HT-29 (cell line): ENCODE measurements at regions not wholly inside any gene's neighbourhood (a gene's known extent, or its start where the extent isn't known, plus 50 kb on each side); places are given as distances from the start of the nearest gene placed in this dataset.
"Not testable (repeated sequence)": the region's sequence is repeated elsewhere in the genome, so short reads cannot be mapped to it uniquely, and the experiment has no call there.

Experiments used
- DNase-seq: peaks from one replicate; pipeline ENCODE4 v3.0.0-alpha.2; 2015; ENCODE audit warnings: low spot score

DNA sequence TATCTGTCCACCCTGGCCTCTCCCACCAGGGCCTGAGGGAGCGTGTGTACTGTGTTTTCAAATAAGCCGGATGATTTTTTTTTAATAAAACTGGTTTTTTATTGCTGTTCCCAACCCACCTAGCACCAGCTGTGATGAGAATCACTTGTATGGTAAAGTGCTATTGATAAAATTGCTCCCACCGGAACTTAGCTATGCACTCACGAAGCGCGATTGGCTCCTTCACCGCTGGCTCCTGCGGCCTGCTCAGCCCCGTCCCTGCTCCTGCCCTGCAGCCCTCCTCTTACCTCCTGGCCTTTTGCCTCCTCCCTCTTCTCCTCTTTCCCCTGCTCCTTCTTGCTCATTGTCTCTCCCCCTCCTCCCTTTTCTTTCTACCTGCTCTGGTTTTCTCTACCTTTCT lies 183.7 kb downstream of the TLE3 start:
- no peak for DNase-seq

DNA sequence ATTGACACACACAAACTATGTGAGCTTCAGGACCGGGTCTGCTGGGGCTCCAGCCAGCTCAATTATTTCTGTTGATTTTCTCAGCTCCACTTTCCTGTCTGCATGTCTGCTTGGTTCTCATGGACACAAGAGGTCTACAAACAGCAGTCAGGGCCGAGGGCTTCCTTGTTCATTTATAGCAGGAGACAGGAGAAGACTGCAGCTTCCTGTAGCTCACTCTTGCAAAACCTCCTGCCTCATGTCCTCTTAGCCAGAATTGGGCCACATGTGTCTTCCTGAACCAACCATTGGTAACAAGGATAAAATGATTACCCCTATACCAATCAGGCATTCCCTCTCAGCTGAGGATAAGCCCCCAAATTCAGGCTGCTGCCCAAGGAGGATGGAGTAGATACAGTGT lies 182.8 kb downstream of the TLE3 start:
- no peak for DNase-seq

DNA sequence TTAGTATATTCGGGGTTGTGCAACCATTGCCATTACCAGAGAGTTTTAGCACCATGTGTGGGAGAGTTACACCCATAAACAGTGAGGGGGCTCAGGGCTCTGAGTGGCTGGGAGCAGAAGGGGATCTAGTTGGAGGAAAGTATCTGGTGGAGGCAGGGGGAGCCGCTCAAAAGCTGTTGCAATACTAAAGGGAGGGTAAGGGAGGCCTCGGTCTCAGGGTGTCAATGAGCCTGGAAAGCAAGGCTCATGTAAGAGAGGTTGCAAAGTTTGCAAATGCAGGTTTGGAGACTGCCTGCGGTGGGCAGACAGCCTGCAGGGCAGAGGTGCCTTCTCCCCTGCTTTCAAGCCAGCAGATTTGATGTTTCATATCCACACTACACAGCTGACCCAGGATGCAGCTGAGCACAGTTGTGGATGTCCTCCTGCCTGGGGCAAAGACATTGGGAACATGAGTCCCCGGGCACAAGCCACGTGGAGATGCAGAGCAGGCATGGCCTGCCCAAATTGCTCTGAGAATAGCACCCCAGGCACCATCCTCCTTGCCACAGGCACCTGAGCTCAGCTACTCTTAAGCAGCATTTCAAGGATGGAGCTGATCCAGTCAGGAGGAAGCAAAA lies 181.4 kb downstream of the TLE3 start:
- no peak for DNase-seq

DNA sequence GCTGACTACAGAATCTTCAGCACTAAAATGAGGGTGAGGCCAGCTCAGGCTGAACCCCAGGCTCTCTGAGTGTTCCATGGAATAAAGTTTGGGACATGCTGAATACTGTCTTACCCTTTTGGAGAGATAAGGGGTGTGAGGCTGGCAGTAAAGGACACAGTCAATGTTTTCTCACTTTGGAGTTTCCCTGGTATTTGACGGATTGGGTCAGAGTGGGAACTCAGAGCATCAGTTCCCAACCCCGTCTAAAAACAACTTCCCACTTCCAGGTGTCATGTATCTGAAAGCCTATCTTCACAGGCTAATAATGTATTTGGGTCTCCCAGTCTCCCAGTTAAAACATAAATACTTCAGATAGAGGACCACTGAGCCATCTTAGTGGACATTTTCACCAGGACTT lies 180.7 kb downstream of the TLE3 start:
- no peak for DNase-seq

DNA sequence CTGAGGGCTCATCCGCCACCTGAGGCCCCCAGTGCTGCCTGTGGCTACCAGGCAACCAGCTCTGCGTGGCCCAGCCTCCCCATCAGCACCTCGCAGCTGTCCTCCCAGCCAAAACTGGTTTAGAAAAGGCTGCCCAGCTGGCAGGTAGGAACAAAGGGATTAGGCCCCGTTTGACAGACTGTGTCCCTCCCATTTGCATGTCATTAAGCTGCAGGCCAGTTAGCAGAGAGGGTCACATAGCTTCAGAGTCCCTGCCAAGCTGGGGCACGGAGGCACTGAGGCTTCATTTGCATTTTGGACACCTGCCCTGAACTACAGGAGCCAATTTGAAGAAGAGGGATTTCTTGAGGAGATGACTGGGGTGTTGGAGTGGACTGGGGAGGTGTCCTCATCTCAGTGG lies 177.9 kb downstream of the TLE3 start:
- no peak for DNase-seq

DNA sequence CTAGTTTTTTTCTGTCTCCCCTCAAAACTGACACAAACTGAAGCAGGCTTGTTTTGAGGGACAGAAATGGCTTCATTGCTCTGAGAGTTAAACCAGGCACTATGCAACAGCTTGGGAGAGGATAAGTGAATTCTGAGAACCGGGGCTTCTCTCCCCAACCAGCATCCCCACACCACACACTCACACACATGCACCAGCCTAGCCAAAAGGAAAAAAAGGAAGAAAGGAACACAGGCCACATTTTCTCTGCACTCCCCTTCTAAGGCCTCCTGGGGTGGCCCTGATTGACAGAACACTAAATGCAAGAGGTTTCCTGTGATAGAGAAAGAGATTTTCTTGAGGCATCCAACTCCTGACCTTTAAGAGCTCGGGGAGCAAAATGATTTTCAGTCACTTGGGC lies 177.5 kb downstream of the TLE3 start:
- DNase-seq = no peak

DNA sequence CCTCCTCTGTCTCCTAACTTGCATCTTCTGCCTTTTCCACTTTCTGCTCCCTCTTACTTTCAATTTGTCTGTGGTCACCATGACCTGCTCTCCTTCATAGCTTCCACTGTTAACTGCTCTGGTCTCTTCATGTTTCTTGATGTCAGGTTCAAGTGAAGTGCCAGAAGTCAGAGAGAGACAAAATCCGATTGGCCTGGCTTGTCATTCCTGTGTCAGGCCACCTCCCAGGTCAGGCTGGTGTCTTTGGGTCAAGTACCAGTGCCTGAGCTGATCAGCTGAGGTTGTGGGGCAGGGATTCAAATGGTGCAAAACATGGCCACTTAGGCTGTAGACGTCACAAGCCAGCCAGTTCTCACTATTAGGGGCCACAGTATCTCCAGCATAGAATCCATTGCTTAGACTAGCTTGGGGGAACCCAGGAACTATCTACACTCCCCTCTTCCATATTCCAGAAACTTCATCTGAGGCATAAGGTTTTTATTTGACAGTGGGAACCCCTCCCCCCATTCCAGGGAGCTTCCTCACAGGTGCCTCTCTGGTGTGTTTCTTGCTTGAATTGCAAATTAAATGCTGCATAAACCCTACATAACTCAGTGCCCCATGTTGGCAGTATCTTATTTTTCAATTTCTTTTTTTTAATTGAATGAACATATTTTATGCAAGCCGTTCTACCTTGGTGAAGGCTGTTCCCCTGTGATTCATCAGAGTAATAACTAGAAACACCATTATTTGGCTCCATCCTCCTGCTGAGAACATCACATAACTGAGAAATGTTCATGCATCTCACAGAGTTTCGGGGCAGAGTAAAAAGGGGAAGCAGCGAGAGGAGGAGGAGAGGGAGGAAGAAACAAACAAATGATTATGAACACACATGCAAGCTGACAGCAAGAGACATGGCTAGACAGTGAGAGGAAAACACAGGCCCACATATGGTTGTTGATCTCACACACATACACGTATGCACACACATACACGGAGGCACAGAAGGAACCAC lies 175.8 kb downstream of the TLE3 start:
- no peak for DNase-seq

DNA sequence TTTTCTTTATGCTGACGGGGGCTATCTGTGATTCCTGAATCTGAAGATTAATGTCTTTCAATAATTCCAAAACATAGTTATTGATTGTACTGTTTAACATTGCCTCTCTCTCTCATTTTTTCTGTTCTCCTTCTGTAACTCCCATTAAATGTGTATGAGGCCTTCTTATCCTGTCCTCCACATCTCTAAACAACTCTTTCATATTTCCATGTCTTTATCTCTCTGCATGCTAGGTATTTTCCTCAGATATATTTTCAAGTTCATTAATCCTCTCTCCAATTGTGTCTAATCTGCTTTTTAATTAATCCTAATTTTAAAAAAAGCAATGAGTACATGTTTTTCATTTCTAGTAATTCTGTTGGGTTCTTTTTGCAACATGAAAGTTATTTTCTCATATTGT lies 173.2 kb downstream of the TLE3 start:
- no peak for DNase-seq

DNA sequence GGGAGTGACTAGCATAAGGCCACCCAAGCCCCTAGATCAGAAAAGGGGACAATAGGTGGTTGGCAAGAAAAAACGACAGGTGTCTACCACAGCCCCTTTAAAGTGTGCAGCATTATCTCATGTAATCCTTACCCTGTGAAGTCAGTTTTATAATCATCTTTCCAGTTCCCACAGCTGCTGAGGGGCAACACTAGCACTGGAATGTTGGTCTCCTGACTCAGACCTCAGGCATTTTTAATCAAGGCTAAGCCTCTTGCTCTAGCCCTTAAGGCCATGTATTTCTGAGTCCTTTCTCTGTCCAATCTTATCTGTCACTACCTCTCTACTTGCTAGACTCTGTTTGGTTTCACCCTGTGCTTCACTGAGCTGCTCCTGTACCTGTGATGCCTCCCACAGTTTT lies 171.7 kb downstream of the TLE3 start:
- no peak for DNase-seq

DNA sequence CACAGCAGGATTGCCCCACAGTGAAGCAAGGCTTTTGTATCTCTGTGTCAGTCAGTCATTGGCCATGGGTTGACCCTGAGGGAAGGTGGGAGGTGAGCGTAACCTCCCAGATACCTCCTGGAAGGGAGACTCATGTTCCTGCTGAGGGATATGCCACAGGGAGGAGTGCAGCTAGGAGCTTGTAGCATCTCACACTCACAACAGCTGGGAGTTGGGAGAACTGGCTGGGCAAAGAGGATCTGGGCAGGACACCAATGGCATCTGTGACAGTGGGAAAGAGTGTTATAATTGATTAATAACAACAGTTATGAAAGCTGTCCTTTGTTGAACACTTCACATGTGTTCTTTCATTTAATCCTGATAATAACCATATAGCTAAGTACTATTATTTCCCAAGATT lies 171.0 kb downstream of the TLE3 start:
- no peak for DNase-seq

DNA sequence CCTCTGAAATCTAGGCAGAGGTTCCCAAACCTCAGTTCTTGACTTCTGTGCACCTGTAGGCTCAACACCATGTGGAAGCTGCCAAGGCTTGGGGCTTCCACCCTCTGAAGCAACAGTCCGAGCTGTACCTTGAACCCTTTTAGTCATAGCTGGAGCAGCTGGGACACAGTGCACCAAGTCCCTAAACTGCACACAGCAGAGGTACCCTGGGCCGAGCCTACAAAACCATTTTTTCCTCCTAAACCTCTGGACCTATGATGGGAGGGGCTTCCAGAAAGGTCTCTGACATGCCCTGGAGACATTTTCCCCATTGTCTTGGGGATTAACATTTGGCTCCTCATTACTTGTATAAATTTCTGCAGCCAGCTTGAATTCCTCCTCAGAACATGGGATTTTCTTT lies 168.8 kb downstream of the TLE3 start:
- DNase-seq = not testable (repeated sequence)

DNA sequence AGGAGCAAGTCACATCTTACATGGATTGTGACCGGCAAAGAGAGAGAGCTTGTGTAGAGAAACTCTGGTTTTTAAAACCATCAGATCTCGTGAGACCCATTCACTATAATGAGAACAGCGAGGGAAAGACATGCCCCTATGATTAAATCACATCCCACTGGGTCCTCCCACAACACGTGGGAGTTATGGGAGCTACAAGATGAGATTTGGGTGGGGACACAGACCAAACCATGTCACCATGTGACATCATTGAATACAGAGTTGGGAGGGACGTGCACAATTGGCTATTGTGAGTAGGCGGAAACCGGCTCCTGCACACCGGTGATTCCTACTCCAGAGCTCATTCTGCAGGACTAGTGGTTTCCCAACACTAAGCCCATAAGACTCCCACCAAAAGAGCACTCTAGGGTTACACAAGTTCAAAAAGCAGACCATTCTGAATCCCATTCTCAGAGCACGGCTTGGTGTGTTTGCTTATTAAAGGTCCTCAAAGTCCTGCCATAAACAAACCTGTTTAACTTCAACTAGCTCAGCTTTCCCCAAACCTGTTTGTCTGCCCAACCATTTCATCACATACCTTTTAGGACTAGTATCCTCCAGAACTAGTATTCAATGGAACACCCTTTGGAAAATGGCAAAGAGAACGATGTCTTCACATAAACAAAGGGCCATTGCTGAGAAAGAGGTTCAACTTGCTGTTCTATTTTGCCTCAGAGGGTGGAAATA lies 167.6 kb downstream of the TLE3 start:
- no peak for DNase-seq

DNA sequence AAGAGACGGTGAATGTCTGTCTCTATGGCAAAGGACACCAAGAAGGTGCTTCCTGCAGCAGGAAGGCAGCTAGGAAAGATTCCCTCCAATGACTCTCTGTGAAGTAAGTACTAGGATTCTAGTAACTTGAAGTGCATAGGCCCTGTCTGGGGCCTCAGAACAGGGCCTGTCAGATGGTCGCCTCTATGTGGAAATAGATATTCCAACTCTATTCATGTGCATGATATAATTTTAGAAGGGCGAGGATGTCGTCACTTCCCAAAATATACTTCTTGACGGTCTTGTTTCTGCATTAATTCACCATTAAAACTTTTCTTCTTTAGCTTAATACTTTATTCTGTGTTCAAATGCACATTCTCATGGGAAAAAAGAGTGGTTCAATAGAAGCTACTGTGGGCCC lies 167.0 kb downstream of the TLE3 start:
- no peak for DNase-seq

DNA sequence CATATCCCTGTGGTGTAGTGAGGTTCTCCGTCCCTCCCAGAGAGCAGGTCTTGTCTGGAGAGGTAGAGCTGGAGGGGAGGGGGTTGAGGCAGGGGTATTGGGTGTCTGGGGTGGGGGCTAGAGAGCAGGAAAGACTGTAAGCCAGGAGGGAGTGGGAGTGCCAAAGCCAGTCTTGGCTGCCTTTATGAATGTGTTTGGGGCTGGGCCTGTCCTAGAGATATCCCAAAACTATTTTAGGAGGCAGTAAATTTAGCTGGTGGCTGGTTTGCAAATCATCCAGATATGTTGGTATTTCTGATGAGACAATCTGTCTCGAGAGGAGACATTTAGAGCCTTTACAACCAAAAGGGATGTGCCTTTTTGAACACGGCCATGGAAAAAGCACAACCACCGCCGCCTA lies 166.6 kb downstream of the TLE3 start:
- DNase-seq = no peak

DNA sequence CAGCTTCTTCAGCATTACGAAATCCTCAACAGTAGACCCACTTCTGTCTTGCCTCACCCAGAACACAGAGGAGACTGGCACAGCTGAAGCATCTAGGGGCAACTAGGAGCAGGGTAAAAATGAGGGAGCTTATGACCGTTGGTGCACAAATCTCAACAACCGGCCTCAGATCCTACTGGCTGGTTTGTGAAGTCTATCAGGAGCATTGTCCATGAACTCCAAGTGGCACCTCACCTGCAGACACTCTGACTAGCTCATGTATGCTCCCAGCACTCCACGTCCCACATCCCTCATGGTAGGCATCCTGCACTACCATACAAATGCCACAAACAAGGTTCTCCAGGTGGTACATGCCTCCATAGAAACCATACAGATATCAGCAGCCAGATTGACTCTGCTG lies 163.1 kb downstream of the TLE3 start:
- DNase-seq = no peak

DNA sequence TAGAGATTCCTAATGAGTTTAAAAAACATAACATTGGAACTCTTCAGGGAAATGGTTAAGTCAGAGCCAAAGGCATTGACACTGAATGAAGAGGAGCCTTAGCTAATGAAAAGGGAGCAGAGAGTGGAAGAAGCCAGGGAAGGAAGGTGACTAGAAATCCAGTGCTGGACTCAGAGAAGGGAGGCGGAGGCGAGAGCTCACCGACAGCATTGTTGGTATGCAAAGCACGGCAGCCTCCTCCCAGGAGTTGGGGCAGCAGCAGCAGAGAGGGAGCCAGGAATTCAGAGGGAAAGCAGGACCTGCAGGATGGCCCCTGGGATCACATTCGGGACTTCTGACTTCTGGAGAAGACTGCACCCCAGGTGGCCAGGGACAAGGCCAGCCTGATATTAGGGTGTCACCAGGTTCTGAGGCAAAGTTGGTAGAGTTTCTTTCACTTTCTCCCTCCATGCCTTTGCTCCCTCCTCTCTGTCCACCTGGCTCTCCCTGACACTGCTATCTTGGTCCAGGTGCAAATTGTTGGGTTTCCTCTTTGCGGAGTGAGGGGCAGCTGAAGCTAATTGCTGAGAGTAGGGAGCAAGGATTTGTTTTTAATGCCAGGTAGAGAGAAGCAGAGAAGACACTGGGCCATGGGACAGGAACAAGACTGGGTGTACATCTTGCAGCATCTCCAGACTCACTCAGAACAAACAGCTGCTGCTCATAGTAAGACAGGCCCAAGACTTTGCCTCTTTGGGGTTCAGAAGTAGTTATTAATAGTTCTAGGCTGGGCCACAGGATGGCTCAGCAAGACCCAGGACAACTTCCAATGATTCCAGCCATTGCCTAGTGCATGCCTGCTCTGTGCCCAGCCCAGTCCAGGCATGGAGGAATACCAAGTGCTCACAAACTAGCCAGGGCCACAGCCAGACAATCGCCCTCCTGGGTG lies 157.9 kb downstream of the TLE3 start:
- DNase-seq = no peak

DNA sequence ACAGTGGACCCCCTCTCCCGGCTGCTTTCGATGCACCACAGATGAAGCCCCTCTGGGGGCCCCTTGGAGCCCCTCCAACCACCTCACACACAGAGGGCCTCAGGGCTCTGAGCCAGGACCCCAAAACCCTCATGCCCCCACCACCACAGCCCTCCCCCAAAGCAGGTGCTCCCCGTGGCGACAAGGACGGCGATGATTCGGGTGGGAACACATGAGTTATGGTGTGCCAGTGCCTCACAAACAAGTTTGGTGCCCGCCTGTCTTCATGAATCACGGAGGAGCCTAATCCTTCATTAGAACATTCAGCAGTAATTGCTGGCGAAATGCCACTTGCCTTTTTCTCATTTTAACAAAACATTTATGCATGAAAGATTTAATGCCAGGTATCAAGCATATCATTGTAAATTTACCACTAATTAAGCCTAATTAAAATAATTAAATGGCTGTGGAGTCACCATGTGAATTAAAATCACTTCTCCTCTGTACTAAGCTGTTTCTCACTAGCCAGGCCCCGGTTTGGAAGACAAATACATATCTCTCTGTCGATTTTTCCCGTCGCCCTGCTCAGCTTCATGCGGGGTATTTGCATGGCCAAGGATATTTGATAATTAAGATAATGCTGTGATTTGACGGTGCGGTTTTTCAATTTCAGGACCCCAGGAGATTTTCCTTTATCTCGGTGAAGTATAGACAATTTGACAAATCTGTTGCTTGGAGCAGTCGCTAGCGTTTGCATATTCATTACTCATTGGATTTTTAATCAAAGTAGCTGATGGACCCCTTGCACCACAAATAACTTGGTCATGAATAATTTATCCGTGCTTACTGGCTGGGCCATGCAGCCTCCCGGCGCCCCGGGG lies 157.0 kb downstream of the TLE3 start:
- no peak for DNase-seq

DNA sequence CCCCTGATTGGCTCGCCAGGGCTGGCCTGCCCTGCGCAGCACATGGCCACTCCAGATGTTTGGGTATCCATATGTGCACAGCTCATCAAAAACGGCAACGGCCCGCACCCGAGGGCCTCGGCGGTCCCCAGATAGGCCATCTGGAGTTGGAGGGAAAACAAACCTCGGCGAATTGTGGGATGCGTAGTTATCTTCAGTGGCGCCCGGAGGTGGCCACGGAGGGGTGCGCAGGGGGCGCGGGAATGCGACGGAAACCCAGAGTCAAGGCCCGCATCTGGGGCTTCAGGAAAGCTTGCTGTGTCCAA lies 156.5 kb downstream of the TLE3 start:
- DNase-seq = no peak

DNA sequence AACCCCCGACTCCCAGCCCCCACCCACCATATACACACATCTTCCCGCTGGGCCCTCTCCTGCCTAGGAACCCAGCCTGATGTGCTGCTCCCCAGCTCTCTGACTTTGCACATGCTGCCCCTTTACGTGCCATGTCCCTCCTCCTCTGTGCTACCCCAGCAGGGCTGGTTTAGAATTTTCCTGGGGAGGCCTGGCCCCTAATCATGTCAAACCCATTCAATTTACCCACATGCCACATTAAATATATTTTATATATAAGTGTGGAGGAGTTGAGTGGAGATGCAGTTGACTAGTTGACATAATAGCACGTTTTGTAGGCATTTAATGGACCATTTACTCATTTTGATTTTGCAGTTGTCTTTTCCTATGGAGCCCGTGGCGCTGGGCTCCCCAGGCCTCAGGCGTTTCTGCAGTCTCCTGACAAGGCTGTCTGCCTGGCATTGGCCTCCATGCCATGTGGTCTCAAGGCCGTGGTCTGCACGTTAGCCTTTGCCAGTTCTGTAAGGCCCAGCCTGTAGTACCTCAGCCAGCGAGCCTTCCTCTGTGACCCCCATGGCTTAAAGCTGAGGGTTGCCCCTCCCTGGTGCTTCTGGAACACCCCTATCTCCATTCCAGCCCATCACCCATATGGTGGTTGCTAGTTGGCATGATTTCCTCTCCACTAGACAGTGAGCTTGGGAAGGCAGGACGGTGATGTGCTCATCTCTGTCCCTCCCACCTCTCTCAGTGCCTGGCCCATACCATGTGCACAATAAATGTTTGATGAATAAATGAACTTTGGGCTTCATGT lies 155.8 kb downstream of the TLE3 start:
- no peak for DNase-seq

DNA sequence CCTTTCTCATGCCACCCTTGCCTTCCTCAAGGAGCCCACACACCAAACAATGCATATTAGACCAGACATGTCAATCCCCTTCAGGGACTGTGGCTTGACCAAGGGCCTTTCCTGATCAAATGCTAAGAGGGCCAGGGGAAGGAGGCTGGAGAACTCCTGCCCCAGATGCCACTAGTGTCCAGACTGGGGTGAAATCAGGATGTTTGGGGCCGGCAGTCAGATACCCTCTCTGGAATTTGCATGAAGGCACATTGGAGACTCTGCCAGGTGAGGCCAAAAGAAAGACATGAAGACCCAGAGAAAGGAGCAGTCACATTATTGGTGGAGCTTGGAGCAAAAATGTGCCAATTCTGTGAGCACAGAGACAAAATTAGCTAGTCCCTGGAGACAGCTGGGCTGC lies 154.1 kb downstream of the TLE3 start:
- no peak for DNase-seq
